ENCODE measurements at regions not wholly inside any gene's neighbourhood (a gene's known extent, or its start where the extent isn't known, plus 50 kb on each side); places are given as distances from the start of the nearest gene placed in this dataset.

GRCh38 chr18:75846321-75846720 lies 418.8 kb upstream of the SMIM21 start (continued):
- no peak for TF ChIP-seq ZNF462 (CRISPR knock-in tag; IDR thresholded peaks at IDR 0.05)
- no peak for TF ChIP-seq JUNB (IDR thresholded peaks at IDR 0.05; ENCODE audit: unreplicated experiment)

- no peaks in the 10 kb centered on the region for H3F3A ChIP-seq (replicated peaks; ENCODE audit: low read depth)
- H3K27ac Mint-ChIP-seq = no peak overlapping the region
- no peaks in the 10 kb centered on the region for H3K79me2 ChIP-seq (replicated peaks; ENCODE audit: insufficient read depth)
- no peak overlapping the region for H3K4me3 Mint-ChIP-seq
- ATAC-seq = no peak
- H3K27ac ChIP-seq (ENCODE audit: low read depth) = no peak overlapping the region
- no peaks in the 10 kb centered on the region for H3K36me3 ChIP-seq (ENCODE audit: insufficient read depth)
- H3K4me2 ChIP-seq = no peak overlapping the region
- no peak for DNase-seq (ENCODE audit: low spot score)
- peaks cover 8% of the 10 kb centered on the region; the same call in 1 of the 3 replicates for H3K36me3 Mint-ChIP-seq (ENCODE audit: low read depth)
- H3K4me1 Mint-ChIP-seq = peaks cover 6% of the 10 kb centered on the region
- no peaks in the 10 kb centered on the region for H3K4me1 ChIP-seq (ENCODE audit: insufficient read depth)
- peaks cover 6% of the 10 kb centered on the region; the same call in 1 of the 3 replicates for H3K9me3 Mint-ChIP-seq
- no peak overlapping the region for H3K4me3 ChIP-seq
- H2AFZ ChIP-seq = no peak overlapping the region
- no peaks in the 10 kb centered on the region for H3K27me3 ChIP-seq (ENCODE audit: insufficient read depth)
- H4K20me1 ChIP-seq (replicated peaks; ENCODE audit: insufficient read depth) = no peaks in the 10 kb centered on the region
- peaks cover 6% of the 10 kb centered on the region for H3K27me3 Mint-ChIP-seq (ENCODE audit: insufficient read depth, low read depth, poor library complexity)
- peaks cover 12% of the 10 kb centered on the region; the same call in 1 of the 2 replicates for H3K9me2 ChIP-seq (ENCODE audit: insufficient read depth)
- TF ChIP-seq REST (IDR thresholded peaks at IDR 0.05; ENCODE audit: unreplicated experiment) (no peak), STAT1 (IDR thresholded peaks at IDR 0.05; ENCODE audit: unreplicated experiment) (no peak), CREB1 (CRISPR knock-in tag; IDR thresholded peaks at IDR 0.05; ENCODE audit: low read depth) (no peak), JUNB (IDR thresholded peaks at IDR 0.05; ENCODE audit: unreplicated experiment) (no peak), ETS1 (IDR thresholded peaks at IDR 0.05) (no peak), EZH2phosphoT487 (IDR thresholded peaks at IDR 0.05; ENCODE audit: unreplicated experiment) (no peak), NANOG (IDR thresholded peaks at IDR 0.05; ENCODE audit: borderline replicate concordance) (no peak), CTCF (conservative IDR thresholded peaks at IDR 0.05; ENCODE audit: low read depth in 2 of 2) (no peak)
Observed at GRCh38 chr18:75845413-75845812, 417.9 kb upstream of the SMIM21 start.

Data from GM23338 (cell line).